ENCODE measurements at regions not wholly inside any gene's neighbourhood (a gene's known extent, or its start where the extent isn't known, plus 50 kb on each side); places are given as distances from the start of the nearest gene placed in this dataset.
A peak's percentile ranks its signal among the peaks of the same experiment; 100 is the strongest.

DNA sequence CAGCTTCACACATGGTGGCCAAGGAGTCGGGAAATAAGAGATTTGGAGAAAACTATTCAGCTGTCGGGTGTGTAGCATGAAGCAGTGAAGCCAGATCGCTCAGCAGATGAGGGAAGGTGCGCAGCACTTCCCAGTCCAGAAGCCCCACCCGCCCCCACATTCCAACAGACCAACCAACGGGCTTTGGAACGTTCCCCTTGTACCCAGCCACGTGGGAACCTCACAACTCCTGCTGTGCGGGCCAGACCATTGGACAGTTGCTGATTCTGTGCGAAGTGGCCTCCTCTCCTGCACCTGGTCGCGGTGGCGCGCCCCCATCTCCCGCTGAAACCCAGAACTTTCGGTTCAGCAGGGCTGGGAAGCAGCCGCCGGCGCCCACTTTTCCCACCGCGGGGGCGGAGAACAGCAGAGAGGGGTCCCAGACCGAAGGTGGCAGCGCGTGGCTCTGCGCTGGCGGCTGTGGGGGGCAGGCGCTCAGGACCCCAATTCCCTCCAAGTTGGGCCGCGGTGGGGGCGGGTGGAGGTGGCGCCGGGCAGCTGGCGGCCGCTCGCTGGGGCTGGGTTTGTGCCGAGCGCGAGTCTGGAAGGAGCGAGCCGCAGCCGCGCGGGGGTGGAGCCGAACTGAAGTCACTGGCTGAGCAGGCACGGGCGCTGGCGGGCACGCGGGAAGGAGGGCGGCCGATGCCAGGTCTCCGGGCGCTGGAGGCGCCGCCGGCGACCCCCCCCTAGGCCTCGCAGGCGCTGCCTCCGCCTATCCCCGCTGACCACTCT, 1301.5 kb upstream of the SORCS1 start:
- no peak for DNase-seq

DNA sequence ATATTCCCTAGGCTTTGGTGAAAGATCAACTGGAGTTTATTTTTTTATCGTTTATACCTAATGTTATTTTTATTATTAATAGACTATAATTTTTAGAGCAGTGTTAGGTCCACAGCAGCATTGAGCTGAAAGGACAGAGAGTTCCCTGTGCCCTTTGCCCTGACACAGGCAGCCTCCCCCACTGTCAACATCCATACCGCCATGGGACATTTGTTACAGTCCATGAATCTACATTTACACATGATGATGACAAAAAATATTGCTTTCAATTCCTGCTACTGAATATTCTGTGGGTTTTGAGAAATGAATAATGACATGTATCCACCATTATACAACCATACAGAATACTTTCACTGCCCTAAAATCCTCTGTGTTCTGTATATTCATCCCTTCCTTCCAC, 1297.5 kb upstream of the SORCS1 start:
- DNase-seq = no peak

DNA sequence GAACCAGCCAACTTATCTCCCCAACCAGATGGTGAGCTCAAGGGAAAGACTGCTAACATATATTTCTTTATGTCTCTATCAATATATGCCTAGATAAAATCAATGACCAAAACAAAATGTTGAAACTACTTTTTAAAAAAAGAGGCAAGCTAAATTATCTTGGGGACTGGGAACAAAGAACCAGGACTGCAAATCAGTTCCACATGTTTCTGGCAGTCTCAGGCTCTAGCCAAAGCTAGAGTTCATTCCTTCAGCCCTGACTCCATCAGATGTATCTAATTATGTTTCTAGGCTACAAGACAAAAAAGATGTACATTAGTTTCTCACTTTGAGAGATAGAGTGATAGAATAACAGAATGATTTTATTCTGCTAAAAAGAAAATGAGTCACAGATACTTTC, 1290.3 kb upstream of the SORCS1 start:
- DNase-seq = peak; percentile 38

DNA sequence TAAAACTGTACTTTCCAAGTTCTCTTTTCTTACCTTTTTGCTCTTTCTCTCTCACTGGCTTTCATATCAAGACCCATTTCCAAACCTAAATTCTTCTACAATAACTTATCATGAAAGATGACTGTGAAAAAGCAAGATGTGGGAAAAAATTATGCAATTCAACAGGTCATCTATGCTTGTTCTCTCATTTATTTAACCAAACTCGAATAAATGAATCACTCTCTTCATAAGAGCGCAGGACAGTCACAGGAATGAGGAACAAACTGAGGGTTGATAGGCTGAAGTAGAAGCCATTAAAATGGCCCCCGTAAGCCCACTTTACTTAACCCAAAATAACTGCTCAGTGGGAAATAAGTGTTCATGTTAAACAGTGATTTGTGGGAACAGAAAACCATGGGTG, 1289.7 kb upstream of the SORCS1 start:
- DNase-seq = no peak

DNA sequence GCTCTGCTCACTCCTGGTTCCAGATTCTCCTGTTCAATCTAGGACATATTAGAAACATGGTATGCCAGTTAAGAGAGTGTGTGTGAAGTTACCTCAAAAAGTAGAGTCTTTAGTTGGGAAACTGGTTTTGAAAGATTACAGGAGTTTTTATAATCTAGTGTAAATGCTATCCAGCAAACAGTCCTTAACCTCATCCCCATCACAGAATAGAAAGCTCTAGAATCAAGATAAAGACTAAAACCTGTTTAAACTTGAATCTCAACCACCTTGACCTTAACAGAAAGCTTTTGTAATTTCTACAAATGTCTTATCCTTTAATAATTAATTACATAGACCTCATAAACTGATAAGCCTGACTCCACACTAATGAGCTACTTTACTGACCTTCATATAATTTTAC, 1288.7 kb upstream of the SORCS1 start:
- no peak for DNase-seq

DNA sequence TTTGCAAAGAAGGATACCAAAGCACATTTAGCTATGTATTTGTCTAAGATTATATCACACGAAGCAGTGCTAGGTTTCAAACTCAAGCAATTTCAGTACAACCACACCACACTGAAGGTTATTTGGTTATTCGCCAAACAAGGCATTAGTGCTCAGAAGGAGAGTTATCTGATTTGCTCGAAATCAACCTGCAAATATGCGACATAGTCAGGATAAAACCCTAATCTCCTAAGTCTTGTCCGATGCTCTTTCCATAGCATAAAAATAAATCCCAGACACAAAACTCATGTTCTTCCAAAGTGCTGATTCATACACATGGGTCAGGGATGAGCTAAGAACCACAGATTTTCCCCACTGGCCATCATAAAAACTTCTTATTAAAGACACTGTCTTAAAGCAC, 1288.0 kb upstream of the SORCS1 start:
- no peak for DNase-seq

DNA sequence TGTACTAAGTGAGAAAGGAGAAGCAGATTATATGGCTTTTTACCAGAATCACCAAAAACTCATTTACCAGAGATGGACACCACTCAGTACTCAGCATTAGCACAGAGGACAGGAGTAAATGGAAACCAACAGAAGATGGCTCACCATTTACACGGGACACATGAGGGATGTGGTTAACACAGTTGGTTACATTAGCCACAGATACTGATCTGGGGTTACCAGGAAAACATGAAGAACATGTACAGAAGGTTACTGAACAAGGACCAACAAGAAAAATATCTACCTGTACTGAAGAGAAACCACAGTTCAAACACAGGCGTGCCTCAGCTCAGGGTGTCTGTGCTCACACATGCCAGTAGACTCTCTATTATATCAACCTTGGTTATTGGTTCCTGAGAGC, 1285.8 kb upstream of the SORCS1 start:
- DNase-seq = no peak

DNA sequence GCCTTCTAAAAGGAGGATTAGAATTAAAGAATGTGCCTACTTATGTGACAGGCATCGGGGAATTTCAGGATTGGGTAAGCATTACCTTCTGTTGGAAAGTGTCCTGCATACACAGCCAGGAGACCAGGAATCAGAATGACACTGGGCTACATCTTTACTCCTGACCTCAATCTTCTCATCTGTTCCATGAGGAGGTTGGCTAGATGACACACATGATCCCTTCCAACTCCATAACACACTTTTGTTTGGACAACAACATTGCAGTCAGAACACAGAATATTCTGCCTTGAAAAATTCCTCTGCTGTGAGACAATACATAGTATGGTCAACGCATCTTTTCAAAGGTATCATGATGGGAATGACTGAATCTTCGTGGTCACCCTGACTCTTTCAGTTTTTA, 1281.2 kb upstream of the SORCS1 start:
- no peak for DNase-seq

DNA sequence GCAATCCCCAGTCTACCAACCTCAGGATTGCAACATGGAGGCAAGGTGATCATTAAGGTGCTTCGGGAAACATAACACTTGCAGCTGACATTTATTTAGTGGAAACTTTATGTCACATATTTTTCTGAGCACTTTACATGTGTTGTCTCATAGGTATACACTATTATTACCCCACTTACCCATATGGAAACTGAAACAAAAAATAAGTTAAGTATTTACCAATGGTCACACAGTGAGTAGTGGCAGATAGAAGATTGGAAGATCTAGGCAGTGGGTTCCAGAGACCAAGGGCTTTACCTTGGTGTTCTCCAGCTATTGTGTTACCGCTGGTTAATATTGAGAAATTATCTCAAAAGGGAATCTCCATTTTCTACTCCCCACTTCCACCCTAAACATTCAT, 1279.1 kb upstream of the SORCS1 start:
- no peak for DNase-seq

DNA sequence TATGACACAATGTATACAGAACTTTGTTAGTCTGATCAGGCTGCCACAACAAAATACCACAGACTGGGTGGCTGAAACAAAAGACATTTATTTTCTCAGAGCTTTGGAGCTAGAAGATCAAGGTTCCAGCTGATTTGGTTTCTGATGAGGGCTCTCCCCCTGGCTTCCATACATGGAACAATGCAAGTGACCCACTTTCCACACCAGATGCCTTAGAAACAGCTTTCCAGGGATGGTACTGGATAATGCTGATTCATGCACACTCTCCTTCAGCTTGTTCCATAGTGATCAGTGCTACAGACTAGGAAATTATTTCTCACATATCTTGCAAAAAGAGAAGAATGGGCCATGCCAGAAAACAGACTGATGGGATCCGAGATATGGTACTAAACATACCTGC, 1274.9 kb upstream of the SORCS1 start:
- no peak for DNase-seq

DNA sequence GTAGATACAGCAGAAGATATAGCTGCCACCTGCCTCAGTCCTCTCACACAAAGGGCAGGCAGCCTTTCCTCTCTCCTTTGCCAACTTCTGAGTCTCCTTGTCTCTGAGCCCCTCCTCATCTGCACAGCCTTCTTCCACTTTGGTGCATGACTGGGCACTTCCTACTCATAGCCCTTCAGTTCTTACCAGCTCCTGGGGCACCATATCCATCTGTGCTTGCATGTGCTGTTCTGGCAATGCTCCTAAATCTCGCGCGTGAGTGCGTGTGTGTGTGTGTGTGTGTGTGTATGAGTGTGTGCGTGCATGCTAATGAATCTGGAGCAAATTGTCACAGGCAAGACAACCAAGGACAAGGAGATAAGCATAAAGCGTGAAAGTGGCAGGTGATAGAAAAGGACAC, 1271.6 kb upstream of the SORCS1 start:
- no peak for DNase-seq

DNA sequence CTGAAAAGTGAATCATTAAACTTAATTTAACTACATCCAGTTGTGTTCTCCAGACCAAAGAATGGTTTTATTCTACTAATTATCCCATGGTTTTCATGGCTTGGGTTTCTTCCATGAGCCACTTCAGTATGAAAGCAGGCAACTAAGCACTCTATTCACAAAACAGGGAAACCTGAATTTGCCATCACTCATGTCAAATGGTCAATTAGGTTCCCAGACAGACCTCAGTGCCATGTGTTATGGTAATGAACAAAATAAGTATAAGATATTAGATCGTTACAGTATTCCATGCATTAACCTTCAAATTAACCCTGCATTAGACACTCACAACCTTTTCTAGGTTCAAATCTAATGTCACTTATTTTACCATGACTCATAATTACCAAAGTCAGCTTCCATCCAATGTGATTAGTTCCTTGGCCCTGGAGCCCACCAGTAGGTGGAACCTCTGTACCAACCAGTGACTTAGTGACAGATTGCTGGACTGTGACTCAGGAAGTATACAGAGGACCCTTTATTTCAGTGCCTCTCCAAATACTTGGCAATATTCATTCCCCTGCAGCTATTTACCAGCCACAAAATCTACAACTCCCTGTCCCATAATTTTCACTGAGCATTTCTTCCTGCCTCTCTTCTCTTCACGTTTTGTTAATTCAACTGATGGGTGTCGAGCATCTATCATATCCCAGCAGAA, 1270.2 kb upstream of the SORCS1 start:
- DNase-seq = no peak

DNA sequence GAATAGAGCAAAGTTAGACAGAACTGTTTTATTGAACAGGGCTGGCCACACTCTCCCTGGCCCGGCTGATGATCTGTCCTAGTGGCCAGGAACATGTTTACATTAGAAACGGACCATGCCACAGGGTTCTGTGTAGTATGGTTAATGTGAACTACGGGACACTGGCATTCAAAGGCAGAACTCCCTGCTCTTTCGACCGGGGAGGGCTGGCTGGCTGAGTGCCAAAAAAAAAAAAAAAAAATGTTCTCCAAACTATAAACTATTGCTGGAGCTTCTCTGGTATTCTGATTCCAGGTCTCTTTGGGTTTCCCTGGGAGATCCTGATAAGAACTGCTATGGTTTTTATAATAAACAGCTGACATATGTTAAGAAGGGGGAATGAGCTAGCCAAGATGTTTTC, 1262.6 kb upstream of the SORCS1 start:
- no peak for DNase-seq

DNA sequence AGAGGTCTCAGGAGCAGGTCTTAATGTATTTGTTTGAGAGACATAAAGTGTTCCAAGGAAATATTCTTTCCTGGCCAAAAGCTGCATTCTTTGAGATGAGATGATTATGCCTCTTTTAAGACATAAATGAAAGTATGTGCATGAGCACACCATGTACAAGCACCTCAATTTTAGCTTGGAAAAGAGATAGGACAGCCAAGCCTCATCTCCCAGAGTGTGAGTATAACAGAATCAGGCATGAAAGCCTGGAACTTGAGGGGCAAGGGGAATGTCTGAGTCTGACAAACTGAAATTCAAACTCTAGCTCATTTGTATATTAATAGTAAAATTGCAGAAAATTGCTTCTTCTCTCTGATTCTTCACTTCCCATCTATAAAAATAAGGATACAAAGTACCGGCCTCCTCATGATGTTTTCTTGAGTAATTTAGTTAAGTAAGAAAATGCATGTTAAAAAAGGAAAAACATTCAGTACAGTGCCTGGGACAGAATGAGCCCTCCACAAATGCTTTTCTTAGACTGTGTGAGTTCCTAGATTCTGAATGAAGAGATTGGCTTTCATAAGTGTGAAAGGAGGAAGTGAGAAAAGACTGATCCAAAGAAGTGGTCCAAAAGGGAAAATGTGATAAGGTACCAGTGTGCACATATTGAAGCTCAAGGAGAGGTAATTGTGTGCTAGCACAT, 1260.9 kb upstream of the SORCS1 start:
- DNase-seq = no peak

DNA sequence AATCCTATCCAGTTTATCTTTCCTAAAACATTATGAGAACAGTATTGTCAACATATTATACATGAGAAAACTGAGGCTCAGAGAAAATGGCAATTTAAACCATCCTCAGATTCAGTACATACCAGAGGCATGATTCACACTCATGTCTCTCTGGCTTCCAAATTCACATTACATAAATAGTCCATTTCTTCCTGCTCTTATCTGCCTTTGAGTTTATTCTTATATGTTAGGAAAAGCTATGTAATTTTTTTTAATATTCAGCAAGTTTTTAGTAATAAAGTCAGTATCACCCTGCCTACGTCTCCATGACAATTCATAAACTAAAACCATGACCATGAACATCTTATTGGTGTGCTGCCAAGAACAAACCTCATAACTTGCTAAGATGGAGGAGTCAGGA, 1260.2 kb upstream of the SORCS1 start:
- DNase-seq = no peak

DNA sequence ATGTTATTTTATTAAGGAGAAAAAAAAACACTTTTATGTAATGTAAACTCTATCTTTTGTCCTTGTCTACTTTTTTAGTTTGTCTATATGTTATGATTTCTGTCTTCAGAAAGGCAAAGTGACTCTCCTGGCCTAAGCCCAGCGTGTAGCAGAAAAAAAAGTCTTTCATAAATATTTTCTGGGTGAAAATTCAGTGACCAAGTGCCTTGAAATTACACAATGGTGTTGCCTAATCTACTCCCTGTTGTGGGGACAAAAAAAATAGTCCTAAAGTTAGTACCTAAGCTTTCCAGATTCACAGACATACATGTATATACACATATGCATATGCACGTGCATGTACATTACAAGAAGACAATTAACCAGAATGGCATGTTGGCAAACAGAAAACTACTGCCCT, 1257.8 kb upstream of the SORCS1 start:
- no peak for DNase-seq

DNA sequence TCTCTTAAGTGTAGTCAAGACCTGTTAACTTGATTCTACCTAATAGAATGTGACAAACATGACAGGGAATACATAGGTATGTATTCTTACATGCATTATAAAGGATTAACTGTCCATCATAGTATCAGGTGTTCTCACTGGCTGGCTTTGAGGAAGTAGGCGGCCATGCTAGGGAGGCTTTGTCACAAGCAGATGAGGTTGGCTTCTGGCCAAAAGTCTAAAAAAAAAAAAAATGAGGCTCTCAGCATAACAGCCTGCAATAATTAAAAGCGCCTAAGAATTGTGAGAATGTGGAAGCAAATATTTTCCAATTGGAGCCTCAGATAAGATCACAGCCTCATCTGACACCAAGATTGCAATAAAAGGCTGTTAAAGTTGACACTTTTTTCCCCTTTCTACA, 1256.8 kb upstream of the SORCS1 start:
- DNase-seq = no peak

DNA sequence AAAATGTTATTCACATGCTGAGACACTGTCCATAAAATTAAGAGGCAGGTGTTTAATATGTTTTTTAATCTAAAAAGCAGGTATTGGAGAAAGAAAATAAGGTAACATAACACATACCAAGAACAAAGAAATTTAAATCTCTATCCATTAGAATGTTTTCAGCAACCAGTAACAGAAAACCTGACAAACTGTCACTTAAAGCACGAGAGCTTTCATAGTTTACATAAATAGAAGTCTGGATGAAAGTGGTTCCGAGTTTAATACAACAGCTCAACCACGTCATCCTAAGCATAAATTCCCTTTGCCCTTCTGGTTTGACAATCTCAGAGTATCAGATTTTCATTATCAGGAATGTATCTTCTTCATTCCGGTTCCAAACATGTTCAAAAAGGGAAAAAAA, 1249.4 kb upstream of the SORCS1 start:
- DNase-seq = no peak

DNA sequence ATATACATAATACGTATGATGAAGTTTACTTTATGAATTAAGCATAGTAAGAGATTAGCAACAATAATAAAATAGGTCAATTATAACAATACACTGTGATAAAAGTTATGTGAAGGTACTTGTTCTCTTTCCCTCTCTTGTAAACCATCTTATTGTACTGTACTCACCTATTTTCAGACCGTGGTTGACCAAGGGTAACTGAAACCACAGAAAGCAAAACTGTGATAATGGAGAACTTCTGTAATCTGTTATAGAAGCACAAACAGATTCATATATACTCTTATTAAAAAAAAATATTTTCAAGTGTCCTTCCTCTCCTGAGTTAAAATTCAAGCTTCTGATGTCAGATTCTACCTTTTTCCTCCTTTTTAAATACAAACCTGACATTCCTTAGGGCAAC, 1247.8 kb upstream of the SORCS1 start:
- DNase-seq = no peak

DNA sequence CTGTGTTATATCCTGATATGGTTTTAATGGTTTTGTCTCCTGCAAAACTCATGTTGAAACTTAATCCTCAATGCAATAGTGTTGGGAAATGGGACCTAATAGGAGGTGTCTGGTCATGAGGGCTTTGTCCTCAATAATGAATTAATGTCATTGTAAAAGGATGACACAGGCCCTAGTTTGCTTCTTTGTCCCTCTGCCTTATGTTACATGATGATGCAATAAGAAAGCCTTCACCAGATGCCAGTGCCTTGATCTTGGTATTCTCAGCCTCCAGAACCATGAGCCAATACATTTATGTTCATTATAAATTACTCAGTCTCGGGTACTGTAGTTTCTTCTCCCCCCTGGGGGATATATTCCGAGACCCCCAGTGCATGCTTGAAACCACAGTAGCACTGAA, 1247.4 kb upstream of the SORCS1 start:
- DNase-seq = no peak

DNA sequence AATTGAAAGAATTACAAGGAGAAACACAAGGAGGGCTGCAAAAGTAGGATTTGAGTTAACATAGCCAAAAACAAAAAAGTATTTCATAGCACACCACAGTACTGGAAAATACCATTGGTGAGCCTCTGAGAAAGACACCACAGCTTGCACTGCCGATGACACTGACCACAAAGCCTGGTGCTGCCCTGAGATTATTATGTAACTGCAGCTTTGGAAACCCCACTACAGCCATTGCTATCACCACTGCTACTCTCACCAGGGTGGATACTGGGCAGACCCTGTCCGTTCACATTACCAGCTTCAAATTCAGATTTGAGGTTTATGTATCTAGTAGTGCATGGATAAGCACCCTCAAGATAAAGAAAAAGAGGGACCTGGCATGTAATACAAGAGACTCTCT, 1246.7 kb upstream of the SORCS1 start:
- no peak for DNase-seq

DNA sequence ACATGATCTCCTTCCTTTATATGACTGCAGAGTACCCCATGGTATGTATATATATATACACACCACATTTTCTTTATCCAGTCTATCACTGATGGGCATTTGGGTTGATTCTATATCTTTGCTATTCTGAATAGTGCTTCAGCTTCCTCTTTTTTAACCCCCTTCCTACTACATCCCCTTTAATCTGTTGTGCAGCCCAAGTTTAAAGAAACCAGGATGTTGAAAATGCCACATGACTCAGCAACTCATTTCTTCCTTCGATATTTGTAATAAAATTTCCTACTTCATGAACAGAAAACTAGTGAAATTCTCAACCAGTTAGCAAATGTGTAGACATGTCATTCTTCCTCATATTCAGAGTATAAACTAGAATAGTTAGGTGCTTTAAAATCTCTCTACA, 1245.7 kb upstream of the SORCS1 start:
- no peak for DNase-seq

DNA sequence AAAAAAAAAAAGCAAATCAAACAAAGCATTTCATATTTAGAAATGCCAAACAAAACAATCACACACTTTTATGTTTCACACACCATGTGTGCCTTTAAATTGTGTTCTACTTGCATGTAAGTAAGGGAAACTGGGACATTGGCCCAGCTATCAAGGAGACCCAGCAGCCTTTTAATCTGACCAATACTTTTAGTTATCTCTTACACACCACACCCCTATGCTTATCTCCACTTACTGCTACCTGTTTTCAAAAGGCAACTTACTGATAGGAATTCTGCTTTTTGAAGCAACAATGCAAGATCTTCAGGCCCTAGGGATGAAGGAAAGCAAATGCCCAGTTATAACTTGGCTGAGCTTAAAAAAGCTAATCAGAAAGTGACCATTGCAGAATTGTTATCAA, 1244.8 kb upstream of the SORCS1 start:
- no peak for DNase-seq

DNA sequence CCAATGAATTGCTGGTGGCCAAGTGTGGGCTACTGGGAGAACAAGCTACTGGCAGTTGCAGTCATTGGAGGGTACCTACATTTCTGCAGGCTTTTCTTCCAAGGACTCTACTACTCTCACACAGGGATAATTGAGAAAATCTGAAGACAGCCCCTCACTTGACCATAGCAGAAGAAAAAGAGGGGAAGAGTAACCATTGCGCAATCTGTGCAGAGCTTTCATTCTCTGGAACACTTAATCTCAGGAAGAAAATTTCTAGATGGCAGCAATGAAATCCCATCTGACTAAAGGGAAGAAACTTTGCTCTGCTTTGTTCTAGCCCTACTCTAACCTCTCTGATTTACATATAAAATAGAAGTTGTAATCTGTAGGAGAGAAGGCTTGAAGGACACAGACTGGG, 1239.6 kb upstream of the SORCS1 start:
- no peak for DNase-seq
